NT2/D1 (cell line): ENCODE measurements at regions not wholly inside any gene's neighbourhood (a gene's known extent, or its start where the extent isn't known, plus 50 kb on each side); places are given as distances from the start of the nearest gene placed in this dataset.

Experiments used
- YY1 ChIP-seq: IDR thresholded peaks from 2 replicates; pipeline ENCODE4 v1.6.1; 2011; ENCODE audit not compliant: insufficient read length, insufficient read depth
- ZNF274 ChIP-seq: IDR thresholded peaks from 2 replicates; pipeline ENCODE4 v1.6.1; 2011; ENCODE audit warnings: mild to moderate bottlenecking, low read depth, low read length

- TF ChIP-seq YY1 = no peak
- TF ChIP-seq ZNF274 = no peak
These were observed 60.3 kb upstream of the HPCAL1 start for GRCh38 chr2:10242451-10242850.
